Osteocyte (in vitro differentiated cells): ENCODE measurements at regions not wholly inside any gene's neighbourhood (a gene's known extent, or its start where the extent isn't known, plus 50 kb on each side); places are given as distances from the start of the nearest gene placed in this dataset.

ENCODE experiments used
- DNase-seq: peaks from one replicate; pipeline ENCODE4 v3.0.0; 2021; ENCODE audit warnings: mixed read lengths; ENCODE audit not compliant: unreplicated experiment; ENCODE audit errors: extremely low spot score
- H3K27ac Mint-ChIP-seq: one replicate; pipeline ENCODE4 v1.8.0; 2021; ENCODE audit warnings: mild to moderate bottlenecking, mixed read lengths; ENCODE audit not compliant: unreplicated experiment
- H3K27me3 Mint-ChIP-seq: one replicate; pipeline ENCODE4 v1.8.0; 2021; ENCODE audit warnings: mixed read lengths; ENCODE audit not compliant: unreplicated experiment
- H3K36me3 Mint-ChIP-seq: one replicate; pipeline ENCODE4 v1.8.0; 2021; ENCODE audit warnings: mixed read lengths; ENCODE audit not compliant: unreplicated experiment
- H3K4me1 Mint-ChIP-seq: one replicate; pipeline ENCODE4 v1.8.0; 2021; ENCODE audit warnings: mixed read lengths; ENCODE audit not compliant: unreplicated experiment
- H3K4me3 Mint-ChIP-seq: one replicate; pipeline ENCODE4 v1.8.0; 2021; ENCODE audit warnings: mild to moderate bottlenecking, moderate library complexity, mixed read lengths; ENCODE audit not compliant: unreplicated experiment
- H3K9me3 Mint-ChIP-seq: one replicate; pipeline ENCODE4 v1.8.0; 2021; ENCODE audit warnings: mixed read lengths; ENCODE audit not compliant: unreplicated experiment
- CTCF ChIP-seq: fragments of 200-600 bp; sonication (generic); IDR thresholded peaks from 2 replicates; pipeline ENCODE4 v1.5.0; 2021; ENCODE audit warnings: antibody characterized with exemption, mild to moderate bottlenecking, moderate library complexity

- Mint-ChIP-seq H3K36me3 (peaks cover 3% of the 10 kb centered on the region), H3K4me1 (peaks cover 12% of the 10 kb centered on the region), H3K27me3 (no peaks in the 10 kb centered on the region), H3K9me3 (peaks cover 11% of the 10 kb centered on the region), H3K27ac (no peak overlapping the region), H3K4me3 (no peak overlapping the region)
- no peak for DNase-seq
- TF ChIP-seq CTCF, result peak; percentile 74
These were observed 587.7 kb upstream of the GRAMD2B start for GRCh38 chr5:125835293-125836172.

DNA sequence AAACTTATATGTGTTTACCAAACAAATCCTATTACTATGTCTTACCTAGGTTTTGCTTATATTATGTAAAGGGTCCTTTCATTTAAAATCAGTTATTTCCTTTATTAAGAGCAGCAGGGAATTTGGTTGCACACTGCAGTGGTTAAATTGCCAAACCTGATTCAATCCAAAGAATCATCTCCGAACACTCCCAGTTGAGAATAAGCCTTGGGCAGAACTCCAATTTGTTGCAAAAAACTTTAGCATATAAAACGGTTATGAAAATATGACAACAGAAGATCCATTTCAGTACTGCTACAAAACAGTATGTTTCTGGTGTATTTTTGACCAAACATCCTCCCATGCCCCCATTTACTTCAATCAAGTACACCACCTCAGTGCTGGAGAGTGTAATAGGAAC, 587.0 kb upstream of the GRAMD2B start:
- Mint-ChIP-seq H3K4me1 (peaks cover 12% of the 10 kb centered on the region), H3K4me3 (no peak overlapping the region), H3K9me3 (peaks cover 6% of the 10 kb centered on the region), H3K36me3 (peaks cover 3% of the 10 kb centered on the region), H3K27me3 (no peaks in the 10 kb centered on the region), H3K27ac (no peak overlapping the region)
- TF ChIP-seq CTCF, result no peak
- DNase-seq, result no peak

GRCh38 chr5:125837866-125838265, 585.3 kb upstream of the GRAMD2B start:
- TF ChIP-seq CTCF, result no peak
- no peak for DNase-seq
- Mint-ChIP-seq H3K36me3 (peaks cover 7% of the 10 kb centered on the region), H3K27ac (no peak overlapping the region), H3K27me3 (no peaks in the 10 kb centered on the region), H3K4me1 (peaks cover 12% of the 10 kb centered on the region), H3K9me3 (peaks cover 7% of the 10 kb centered on the region), H3K4me3 (no peak overlapping the region)

DNA sequence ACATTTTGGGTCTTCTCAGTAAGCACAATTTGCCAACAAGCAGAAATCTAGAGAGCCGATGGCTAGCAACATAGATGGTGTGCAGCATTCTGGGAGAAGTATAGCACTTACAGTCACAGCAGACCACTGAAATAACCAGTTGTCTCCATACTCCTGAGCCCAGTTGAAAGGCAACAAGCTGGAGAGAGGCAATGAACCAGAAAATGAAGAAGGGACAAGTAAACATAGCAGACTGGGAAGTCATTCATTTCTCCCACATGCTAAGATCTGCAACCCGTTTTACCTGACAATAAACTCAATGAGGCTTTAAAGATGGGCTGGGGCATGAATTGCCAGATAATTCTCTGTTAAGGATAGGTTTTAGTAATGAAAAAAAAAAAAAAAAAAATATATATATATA, 575.6 kb upstream of the GRAMD2B start:
- Mint-ChIP-seq H3K27me3 (no peaks in the 10 kb centered on the region), H3K27ac (no peak overlapping the region), H3K4me1 (peaks cover 5% of the 10 kb centered on the region), H3K9me3 (peaks cover 6% of the 10 kb centered on the region), H3K4me3 (no peak overlapping the region), H3K36me3 (peaks cover 8% of the 10 kb centered on the region)
- no peak for DNase-seq
- TF ChIP-seq CTCF, result no peak

DNA sequence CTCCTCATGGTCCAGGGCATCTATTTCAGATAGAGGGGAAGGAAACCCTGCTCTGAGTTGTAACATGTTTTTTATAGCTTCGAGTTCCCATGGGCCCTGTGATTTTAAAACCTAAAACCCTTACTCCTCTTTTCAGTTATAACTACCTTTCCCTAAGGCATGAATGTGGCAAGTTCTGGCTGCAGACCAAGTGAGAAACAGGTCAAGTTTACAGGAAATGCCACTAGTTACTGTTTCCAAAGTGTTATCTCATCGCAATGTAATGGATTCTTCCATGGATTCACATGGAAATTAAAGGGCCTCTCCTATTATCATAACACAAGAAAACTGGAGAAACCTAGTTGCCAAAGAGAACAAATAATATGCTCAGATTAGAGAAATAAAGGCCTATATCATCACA, 574.5 kb upstream of the GRAMD2B start:
- no peak overlapping the region for H3K27ac Mint-ChIP-seq
- H3K27me3 Mint-ChIP-seq, result no peaks in the 10 kb centered on the region
- no peak for DNase-seq
- TF ChIP-seq CTCF, result no peak
- H3K9me3 Mint-ChIP-seq, result peaks cover 5% of the 10 kb centered on the region
- peaks cover 5% of the 10 kb centered on the region for H3K4me1 Mint-ChIP-seq
- H3K4me3 Mint-ChIP-seq, result no peak overlapping the region
- H3K36me3 Mint-ChIP-seq, result peaks cover 3% of the 10 kb centered on the region
